Putamen (tissue), 1 donor: ENCODE measurements at regions not wholly inside any gene's neighbourhood (a gene's known extent, or its start where the extent isn't known, plus 50 kb on each side); places are given as distances from the start of the nearest gene placed in this dataset.
"Not testable (repeated sequence)": the region's sequence is repeated elsewhere in the genome, so short reads cannot be mapped to it uniquely, and the experiment has no call there.

Source experiments
- DNase-seq: peaks from one replicate; pipeline ENCODE4 v3.0.0-alpha.2; 2016; ENCODE audit warnings: low spot score

DNA sequence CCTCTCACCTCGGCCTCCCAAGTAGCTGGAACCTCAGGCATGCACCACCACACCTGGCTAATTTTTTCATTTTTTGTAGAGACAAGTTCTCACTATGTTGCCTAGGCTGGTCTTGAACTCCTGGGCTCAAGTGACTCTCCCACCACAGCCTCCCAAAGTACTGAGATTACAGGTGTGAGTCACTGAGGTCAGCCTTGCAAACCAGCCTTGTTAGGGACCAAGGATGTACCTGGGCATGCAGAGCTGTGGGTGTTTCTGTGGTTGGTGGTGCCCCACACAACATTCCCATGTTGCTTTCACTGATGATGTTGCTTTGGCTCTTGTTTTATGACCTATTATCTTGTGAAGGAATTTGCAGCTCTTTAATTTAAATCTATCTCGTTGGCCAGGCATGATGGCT lies 54.8 kb downstream of the OTUD1 start:
- no peak for DNase-seq

GRCh38 chr10:23496727-23497126 lies 57.9 kb downstream of the OTUD1 start:
- peak; percentile 7 for DNase-seq

DNA sequence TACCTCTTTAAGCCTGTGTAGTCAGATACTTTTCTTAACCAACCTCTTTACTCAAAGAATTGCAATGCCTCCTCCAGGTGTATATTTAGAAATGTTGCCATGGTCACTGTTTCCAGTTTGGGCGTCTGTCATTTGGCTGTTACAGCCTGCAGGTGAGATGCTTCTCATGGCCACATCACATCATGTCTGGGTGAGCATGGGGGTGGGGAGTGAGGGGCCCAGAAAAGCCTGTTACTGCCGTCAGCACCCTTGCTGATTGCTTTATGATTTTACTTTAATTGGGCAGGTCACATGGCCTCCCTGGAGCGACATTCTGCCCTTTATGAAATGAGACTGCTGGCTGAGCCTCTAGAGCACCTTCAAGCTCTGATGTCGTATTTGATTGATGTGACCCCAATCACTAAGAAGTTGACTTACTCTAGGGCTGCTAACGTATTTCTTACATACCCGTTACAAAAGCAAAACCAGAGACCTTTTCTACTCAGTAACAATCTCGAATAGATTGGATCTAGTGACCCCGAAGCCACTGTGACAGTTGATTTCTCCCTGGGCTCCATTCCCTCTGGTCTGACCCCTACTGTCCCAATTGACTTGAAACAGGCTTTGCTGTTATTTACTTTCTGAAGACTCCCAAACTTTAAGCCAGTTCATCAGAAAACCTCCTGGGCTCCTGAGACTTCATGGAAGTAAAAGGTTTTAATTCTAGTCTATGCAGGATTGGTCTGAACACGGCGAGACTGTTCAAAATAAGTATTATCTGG lies 60.7 kb downstream of the OTUD1 start:
- no peak for DNase-seq

DNA sequence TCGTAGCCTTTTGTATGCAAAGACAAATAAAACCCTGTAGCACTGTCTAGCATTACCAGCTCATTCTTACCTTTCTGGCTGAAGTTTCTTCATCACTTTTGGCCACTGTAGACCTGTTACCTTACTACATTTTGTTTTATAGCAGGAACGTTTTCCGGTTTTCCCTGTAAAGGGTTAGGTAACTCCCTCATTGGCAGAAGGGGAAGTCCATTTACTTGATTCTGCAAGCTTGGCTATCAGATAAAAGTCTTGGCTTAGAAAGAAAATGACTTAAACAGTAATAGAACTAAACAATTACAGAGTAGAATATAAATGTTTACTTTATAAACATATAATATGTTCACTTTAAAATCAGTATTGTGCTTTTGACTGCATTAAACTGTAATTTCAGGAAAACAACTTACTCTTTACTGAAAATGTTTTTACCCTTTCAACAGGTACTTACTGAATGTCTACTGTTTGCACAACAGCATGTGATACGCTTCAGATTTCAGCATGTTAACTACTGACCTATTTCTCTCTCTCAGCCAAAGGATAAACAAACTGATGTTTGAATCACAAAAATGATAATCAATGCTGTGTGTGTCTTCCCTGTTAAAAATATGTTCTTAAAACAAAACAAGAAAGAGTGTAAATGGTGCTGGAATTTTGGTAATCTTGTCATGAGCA lies 67.1 kb downstream of the OTUD1 start:
- no peak for DNase-seq

DNA sequence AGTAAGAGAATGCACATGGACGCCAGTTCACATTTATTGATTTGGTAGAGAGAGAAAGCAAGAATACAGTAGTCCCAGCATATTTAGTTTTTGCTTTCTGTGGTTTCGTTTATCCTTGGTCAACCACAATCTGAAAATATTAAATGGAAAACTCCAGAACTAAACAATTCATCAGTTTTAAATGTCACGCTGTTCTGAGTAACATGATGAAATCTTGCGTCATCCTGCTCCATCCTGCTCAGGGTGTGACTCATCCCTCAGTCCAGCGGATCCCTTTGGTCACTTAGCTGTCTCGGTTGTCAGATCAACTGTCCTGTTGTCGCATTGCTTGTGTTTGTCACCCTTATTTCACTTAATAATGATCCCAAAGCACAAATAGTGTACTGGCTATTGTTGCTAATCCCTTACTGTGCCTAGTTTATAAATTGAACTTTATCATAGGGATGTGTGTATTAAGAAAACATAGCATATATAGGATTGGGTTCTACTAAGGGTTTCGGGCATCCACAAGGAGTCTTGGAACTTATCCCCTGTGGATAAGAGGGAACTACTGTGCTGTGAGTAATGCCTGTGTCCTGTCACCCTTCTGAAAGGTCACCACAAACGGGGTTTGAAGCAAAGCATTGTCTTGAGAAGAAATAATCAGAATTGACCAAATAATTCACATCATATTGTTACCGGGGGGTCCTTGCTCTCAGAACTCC lies 73.6 kb downstream of the OTUD1 start:
- no peak for DNase-seq

- DNase-seq = not testable (repeated sequence)
Observed at GRCh38 chr10:23513621-23514020, 74.7 kb downstream of the OTUD1 start.

GRCh38 chr10:23514321-23514720 lies 75.4 kb downstream of the OTUD1 start:
- no peak for DNase-seq

- DNase-seq = peak; percentile 24
Observed at GRCh38 chr10:23516530-23516929, 77.7 kb downstream of the OTUD1 start.

DNA sequence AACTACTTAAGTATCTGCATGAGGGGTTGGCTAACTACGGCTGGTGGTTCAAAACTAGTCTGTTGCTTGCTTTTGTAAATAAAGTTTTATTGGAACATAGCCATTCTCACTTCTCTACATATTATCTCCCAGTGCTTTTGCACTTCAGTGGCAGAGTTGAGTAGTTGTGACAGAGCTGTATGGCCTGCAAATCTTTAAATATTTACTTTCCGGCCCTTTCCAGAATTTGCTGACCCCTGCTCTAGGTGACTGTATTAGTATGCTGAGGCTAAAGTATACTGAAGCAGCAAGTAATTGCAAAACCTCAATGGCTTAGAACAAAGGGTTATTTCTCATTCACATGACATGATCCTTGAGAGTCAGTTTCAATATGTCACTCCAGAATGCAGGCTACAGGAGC lies 78.3 kb downstream of the OTUD1 start:
- no peak for DNase-seq

DNA sequence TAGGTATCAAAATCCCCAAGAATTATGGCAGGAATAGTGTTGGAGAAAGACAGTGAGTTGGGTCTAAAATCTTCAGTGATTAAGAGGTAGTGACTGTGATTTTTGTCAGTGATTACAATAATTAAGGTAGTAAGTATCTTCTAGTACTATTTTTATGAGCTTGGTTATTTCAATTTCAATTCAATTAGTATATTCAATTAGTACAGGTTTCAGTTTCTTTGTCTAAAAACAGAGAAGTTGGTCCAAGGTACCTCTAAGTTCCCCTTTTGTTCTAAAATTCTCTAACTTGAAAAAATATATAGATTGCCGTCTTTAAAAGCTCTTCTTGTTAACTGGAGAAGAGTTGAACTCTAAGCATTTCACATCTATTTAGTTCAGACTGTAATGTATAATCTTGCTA lies 82.9 kb downstream of the OTUD1 start:
- no peak for DNase-seq

GRCh38 chr10:23522345-23522744 lies 83.5 kb downstream of the OTUD1 start:
- DNase-seq = no peak

GRCh38 chr10:23523251-23523650 lies 84.4 kb downstream of the OTUD1 start:
- DNase-seq = no peak

- peak; percentile 20 for DNase-seq
Observed at GRCh38 chr10:23525406-23525805, 86.5 kb downstream of the OTUD1 start.

DNA sequence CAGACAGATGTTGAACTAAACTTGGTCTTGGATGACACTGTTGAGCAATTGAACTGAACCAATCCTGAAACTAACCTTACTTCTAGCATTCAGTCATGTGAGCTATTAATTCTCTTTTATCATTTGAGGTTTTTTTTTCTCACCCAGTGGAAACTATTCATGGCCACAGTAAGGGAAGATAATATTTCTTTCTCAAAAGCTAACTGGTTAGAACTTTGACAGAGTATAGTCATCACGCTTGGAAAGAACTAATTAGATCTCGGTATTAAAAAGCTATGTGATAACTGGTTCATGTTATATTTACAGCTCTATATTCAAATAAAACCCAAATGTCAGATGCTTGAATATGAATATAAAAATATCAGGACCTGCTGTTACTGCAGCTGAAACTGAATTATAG lies 89.5 kb downstream of the OTUD1 start:
- DNase-seq = no peak

GRCh38 chr10:23529625-23530024 lies 90.8 kb downstream of the OTUD1 start:
- DNase-seq = no peak

DNA sequence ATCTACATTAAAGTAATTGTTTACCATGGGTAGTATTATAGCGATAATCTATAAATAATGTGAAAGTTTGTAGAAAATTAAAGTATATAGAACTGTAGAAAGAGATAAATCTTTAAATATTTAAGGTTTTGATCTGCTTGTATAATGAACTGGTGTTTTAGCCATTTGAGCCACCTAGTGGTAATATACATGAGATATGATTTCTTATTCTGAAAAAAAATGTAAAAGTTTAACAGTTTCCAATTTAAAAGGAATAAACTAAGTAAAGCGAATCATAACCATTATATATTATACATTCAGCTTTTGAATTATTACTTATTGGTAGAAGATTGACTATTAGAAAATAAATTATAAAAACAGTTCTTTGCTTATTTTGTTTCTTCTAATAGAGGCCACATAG lies 91.2 kb downstream of the OTUD1 start:
- no peak for DNase-seq

- DNase-seq = no peak
Observed at GRCh38 chr10:23533212-23533611, 94.3 kb downstream of the OTUD1 start.

- DNase-seq = no peak
Observed at GRCh38 chr10:23534326-23534725, 95.5 kb downstream of the OTUD1 start.

GRCh38 chr10:23534761-23535160 lies 95.9 kb downstream of the OTUD1 start:
- DNase-seq = peak; percentile 64

DNA sequence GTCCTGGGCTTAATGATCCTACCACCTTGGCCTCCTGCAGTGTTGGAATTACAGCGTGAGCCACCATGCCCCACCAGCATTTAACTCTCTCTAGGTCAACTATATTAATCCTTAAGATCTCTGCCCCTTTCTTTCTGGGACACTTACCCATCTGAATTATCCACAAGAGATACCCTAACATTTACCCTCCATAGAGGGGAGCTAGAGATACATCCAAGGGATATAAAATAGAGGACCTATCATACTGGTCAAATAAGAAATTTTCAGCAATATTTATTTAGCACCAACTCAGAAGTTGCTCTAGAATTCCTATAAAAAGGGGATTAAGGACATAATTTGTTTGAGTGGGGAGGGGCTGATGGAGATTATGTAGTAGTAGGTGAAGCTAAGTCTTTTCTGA lies 96.5 kb downstream of the OTUD1 start:
- no peak for DNase-seq

DNA sequence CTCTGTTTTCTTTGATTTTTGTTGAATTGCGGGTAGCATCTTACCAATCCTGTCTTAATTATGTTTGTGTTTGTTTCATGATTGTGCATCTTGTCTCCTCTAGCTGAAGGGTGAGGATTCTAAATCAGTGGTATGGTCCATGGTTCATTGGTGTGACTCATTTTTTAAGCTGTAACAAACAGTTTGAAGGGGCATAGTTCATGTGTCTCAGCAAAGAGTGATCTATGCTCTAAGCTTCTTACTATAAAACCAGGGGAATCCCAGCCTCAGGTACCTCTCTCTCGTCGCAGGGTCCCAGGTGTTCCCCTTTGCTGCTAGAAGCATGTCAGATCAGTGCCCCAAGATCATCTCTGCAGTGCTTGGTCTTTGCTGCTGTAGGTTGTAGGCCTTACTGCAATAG lies 100.1 kb downstream of the OTUD1 start:
- no peak for DNase-seq

GRCh38 chr10:23540401-23541030 lies 101.6 kb downstream of the OTUD1 start:
- no peak for DNase-seq
